Sigmoid colon (tissue), 6 donors: ENCODE measurements at regions not wholly inside any gene's neighbourhood (a gene's known extent, or its start where the extent isn't known, plus 50 kb on each side); places are given as distances from the start of the nearest gene placed in this dataset.

Experiments used
- DNase-seq: peaks from one replicate; pipeline ENCODE4 v3.0.0-alpha.2; 2019
- H3K27ac ChIP-seq, 4 donors: fragments of 200-600 bp; sonication (generic); one replicate each; pipeline ENCODE4 v1.5.1; 2016 to 2019; ENCODE audit warnings: mild to moderate bottlenecking in 1 of 4
- H3K27me3 ChIP-seq, 3 donors: fragments of 200-600 bp; sonication (generic); one replicate each; pipeline ENCODE4 v1.5.1; 2019; ENCODE audit warnings: mild to moderate bottlenecking in 1 of 3
- H3K36me3 ChIP-seq, 4 donors: fragments of 200-600 bp; sonication (generic); one replicate each; pipeline ENCODE4 v1.5.1; 2016 to 2019
- H3K4me1 ChIP-seq, 4 donors: fragments of 200-600 bp; sonication (generic); one replicate each; pipeline ENCODE4 v1.5.1; 2017 to 2019
- H3K4me3 ChIP-seq, 4 donors: fragments of 200-600 bp; sonication (generic); one replicate each; pipeline ENCODE4 v1.5.1; 2017 to 2019; ENCODE audit warnings: mild to moderate bottlenecking in 2 of 4, moderate library complexity in 1 of 4
- H3K9me3 ChIP-seq, 4 donors: fragments of 200-600 bp in 3 of 4; sonication (generic) in 3 of 4; one replicate each; pipeline versions ENCODE4 v1.5.1 to v1.6.1; 2013 to 2019
- EP300 ChIP-seq, 4 donors: sonication (generic); formaldehyde crosslinking; IDR thresholded peaks; one replicate each; pipeline ENCODE4 v1.6.1; 2017; ENCODE audit warnings: antibody characterized with exemption in 4 of 4
- POLR2A ChIP-seq, 2 donors: fragments of 450-650 bp; IDR thresholded peaks; one replicate each; pipeline ENCODE4 v1.6.1; 2016; ENCODE audit warnings: antibody characterized with exemption in 2 of 2, mild to moderate bottlenecking in 2 of 2, moderate library complexity in 2 of 2
- POLR2AphosphoS5 ChIP-seq, 4 donors: sonication (generic); formaldehyde crosslinking; IDR thresholded peaks; one replicate each; pipeline ENCODE4 v1.6.1; 2017; ENCODE audit warnings: antibody characterized with exemption in 4 of 4
- WGBS, 2 donors: extraction: QIAGEN DNeasy Blood & Tissue Kit; methylation state at CpG; one replicate each; pipeline ENCODE4 v1.1.7; 2013; 5-methylcytosine and 5-hydroxymethylcytosine counted together
- intact Hi-C: fragments of 100-400 bp; cut with DNase I; formaldehyde crosslinking; loops from one replicate; pipeline ENCODE4 v1.15.1; 2023
- TF ChIP-seq, protein P1 (sequence below), 4 experiments: fragments of 450-650 bp in 3 of 4; fragments of 200-600 bp in 1 of 4; IDR thresholded peaks; one replicate each; pipeline ENCODE4 v1.5.1; 2016 to 2019; ENCODE audit warnings: antibody characterized with exemption in 4 of 4, mild to moderate bottlenecking in 3 of 4, moderate library complexity in 2 of 4
- donor health status: healthy with polysubstance abuse.
- donor health status: healthy.

DNA sequence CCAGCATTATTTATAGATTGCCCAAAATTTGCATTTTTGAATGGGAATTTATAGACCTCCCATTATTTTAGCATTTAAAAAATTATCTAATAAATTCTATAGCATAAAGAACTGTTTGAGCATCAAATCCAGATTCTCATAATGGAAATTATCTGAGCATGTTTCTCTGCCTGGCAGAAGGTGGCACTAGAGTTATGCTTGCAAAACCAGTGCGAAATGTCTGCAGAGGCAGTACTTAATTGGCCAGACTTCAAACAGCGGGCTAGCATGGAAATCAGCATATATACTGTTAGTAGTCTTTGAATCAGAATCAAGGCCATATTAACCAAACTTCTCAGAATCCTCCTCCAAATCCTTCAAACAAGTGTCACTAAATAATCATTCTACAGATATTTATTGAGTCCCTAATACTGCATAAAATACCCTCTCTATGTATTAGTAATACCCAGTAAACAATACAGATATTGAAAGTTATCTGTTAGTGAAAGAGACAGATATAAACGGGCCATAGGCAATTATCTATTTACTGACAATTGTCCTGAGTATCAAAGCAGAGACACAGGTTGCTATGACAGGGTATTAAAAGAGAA is 78.7 kb upstream of the DCLK2 start:
- peaks cover 0 to 46% (median 35%) of the 10 kb centered on the region in 4 donors for H3K4me1 ChIP-seq
- DNase-seq: peak; percentile 71
- no peak overlapping the region for H3K27ac ChIP-seq
- no peaks in the 10 kb centered on the region for H3K27me3 ChIP-seq
- WGBS, 2 donors: 9 to 34% methylated on average over 3 of the region's 3 CpGs
- H3K4me3 ChIP-seq: no peak overlapping the region
- H3K9me3 ChIP-seq: no peaks in the 10 kb centered on the region
- TF ChIP-seq, protein P1, sequence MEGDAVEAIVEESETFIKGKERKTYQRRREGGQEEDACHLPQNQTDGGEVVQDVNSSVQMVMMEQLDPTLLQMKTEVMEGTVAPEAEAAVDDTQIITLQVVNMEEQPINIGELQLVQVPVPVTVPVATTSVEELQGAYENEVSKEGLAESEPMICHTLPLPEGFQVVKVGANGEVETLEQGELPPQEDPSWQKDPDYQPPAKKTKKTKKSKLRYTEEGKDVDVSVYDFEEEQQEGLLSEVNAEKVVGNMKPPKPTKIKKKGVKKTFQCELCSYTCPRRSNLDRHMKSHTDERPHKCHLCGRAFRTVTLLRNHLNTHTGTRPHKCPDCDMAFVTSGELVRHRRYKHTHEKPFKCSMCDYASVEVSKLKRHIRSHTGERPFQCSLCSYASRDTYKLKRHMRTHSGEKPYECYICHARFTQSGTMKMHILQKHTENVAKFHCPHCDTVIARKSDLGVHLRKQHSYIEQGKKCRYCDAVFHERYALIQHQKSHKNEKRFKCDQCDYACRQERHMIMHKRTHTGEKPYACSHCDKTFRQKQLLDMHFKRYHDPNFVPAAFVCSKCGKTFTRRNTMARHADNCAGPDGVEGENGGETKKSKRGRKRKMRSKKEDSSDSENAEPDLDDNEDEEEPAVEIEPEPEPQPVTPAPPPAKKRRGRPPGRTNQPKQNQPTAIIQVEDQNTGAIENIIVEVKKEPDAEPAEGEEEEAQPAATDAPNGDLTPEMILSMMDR (IDR thresholded peaks at IDR 0.05): peak; percentile 57 to 75 (median 65)
- TF ChIP-seq EP300 (IDR thresholded peaks at IDR 0.05): no peak
- intact Hi-C loops: loop anchor here (1.0 to 5.0 kb wide), 4 partner anchors 78 to 583 kb away; partner anchors contain the start of genes DCLK2 and MAB21L2
- H3K36me3 ChIP-seq: no peaks in the 10 kb centered on the region

DNA sequence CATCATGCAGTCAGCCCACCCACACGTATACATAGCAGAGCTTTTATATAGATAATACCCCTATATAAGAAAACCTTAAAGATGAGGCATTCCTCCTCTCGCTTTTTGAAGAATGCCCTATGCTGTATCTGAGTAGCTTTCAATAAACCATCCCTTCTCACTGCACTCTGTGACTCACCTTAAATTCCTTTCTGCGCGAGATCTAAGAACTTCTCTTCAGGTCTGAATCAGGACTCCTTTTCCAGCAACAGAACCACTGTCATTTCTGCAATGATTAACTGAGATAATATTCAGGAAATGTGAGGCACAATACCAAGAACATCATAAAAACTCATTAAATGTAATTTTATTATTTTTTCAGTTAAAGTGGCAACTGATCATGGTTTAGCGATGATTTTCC is 76.4 kb upstream of the DCLK2 start:
- no peak for TF ChIP-seq EP300 (IDR thresholded peaks at IDR 0.05)
- TF ChIP-seq POLR2AphosphoS5 (IDR thresholded peaks at IDR 0.05): no peak
- TF ChIP-seq, protein P1 (IDR thresholded peaks at IDR 0.05): no peak
- no peaks in the 10 kb centered on the region for H3K36me3 ChIP-seq
- no peaks in the 10 kb centered on the region for H3K27me3 ChIP-seq
- no peaks in the 10 kb centered on the region for H3K9me3 ChIP-seq
- DNase-seq: no peak
- WGBS, 2 donors: 71 to 95% methylated on average over 5 of the region's 5 CpGs
- H3K4me3 ChIP-seq: no peak overlapping the region
- peaks cover 0 to 69% (median 57%) of the 10 kb centered on the region in 4 donors for H3K4me1 ChIP-seq
- peak overlapping the region in 3 of 4 donors; percentile 17 to 85 (median 73) for H3K27ac ChIP-seq
- intact Hi-C loops: loop anchor here (2.0 to 5.0 kb wide), 3 partner anchors 75 to 580 kb away; partner anchors contain the start of genes DCLK2 and MAB21L2

DNA sequence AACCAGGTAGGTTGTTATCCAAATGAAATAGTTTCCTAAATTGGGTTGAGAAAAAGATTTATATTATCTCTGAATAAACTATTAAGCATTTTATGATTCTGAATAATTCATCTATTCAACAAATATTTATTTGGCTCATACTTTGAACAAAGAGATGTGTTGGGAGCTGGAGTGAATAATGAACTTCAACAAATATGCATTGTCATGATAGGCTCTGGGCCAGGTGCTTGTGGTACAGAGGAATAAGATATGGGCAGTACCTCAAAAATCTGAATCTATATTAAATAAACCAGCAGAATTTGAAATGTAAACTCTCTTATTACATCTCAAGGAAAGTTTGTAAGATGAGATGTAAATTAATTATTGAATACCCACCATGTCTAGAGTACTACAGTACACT is 75.7 kb upstream of the DCLK2 start:
- Histone ChIP-seq H3K27ac (peak overlapping the region in 3 of 4 donors; percentile 17 to 85 (median 73)), H3K4me3 (no peak overlapping the region), H3K36me3 (no peaks in the 10 kb centered on the region), H3K9me3 (no peaks in the 10 kb centered on the region), H3K4me1 (peaks cover 0 to 74% (median 63%) of the 10 kb centered on the region in 4 donors), H3K27me3 (no peaks in the 10 kb centered on the region)
- intact Hi-C loops: loop anchor here (5.0 kb wide), 2 partner anchors 75 to 580 kb away; partner anchors contain the start of genes DCLK2 and MAB21L2
- TF ChIP-seq POLR2AphosphoS5 (IDR thresholded peaks at IDR 0.05) (no peak), EP300 (IDR thresholded peaks at IDR 0.05) (no peak), POLR2A (IDR thresholded peaks at IDR 0.05) (no peak)
- TF ChIP-seq, protein P1 (IDR thresholded peaks at IDR 0.05): no peak
- no peak for DNase-seq

DNA sequence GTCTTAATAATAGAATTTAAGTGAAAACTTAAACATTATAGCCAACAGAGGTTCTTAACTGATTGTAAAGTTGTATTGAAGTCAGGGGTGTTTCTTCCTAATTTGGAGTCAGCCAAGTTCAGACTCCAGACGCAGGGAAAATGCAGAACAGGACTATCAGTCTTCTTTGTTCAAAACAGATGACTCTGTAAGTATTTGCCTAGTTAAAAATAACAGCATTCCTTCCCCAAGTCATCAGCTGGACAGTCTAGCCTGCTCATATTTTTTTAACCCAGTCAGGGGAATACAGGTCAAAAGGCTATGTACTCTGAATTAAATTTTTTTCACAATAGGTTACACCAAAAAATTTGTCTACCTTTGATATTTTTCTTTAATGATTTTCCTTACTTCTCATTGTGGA is 73.8 kb upstream of the DCLK2 start:
- Histone ChIP-seq H3K27ac (peak overlapping the region; percentile 65 to 85 (median 70)), H3K4me1 (peaks cover 0 to 70% (median 58%) of the 10 kb centered on the region in 4 donors)
- intact Hi-C loops: loop anchor here (5.0 kb wide), 2 partner anchors 73 to 578 kb away; partner anchors contain the start of genes DCLK2 and MAB21L2

More for the DNA sequence above, 73.8 kb upstream of the DCLK2 start:
- TF ChIP-seq, protein P1 (IDR thresholded peaks at IDR 0.05): no peak
- peak; percentile 8 to 48 (median 44) for TF ChIP-seq POLR2AphosphoS5 (IDR thresholded peaks at IDR 0.05)
- peak in 1 of 4 donors; percentile 61 for TF ChIP-seq EP300 (IDR thresholded peaks at IDR 0.05)
- H3K36me3 ChIP-seq: no peaks in the 10 kb centered on the region
- DNase-seq: no peak
- 21 to 58% methylated on average over 1 of the region's 1 CpG for WGBS, 2 donors
- H3K4me3 ChIP-seq: no peak overlapping the region
- no peaks in the 10 kb centered on the region for H3K9me3 ChIP-seq
- H3K27me3 ChIP-seq: no peaks in the 10 kb centered on the region
